H1 (cell line): ENCODE measurements at regions not wholly inside any gene's neighbourhood (a gene's known extent, or its start where the extent isn't known, plus 50 kb on each side); places are given as distances from the start of the nearest gene placed in this dataset.
A peak's percentile ranks its signal among the peaks of the same experiment; 100 is the strongest.

ENCODE experiments used
- CTCF ChIA-PET: fragments of 300-600 bp; sonication (Branson Sonifier 250); formaldehyde crosslinking; loops from one replicate; lab custom pipeline; 2021; ENCODE audit not compliant: partially characterized antibody; lab: Charles Lee
- POLR2A ChIA-PET: fragments of 300-600 bp; sonication (Branson Sonifier 250); formaldehyde crosslinking; loops from one replicate; lab custom pipeline; 2021; ENCODE audit warnings: inconsistent platforms; ENCODE audit not compliant: partially characterized antibody; lab: Charles Lee
- DNase-seq, 2 experiments: peaks; one replicate each; pipeline versions ENCODE4 v3.0.0 to v3.0.0-alpha.2; 2010 to 2022; ENCODE audit warnings: low spot score in 2 of 2, low read depth in 1 of 2, mixed read lengths in 1 of 2
- FAIRE-seq: peaks from 2 replicates; lab custom pipeline; 2011; peaks lifted over from hg19 to GRCh38; lab: Jason Lieb, UNC
- H2AFZ ChIP-seq: 2 replicates; pipeline ENCODE4 v1.8.1; 2012; ENCODE audit warnings: low read length, inconsistent platforms
- H2AK5ac ChIP-seq: 2 replicates; pipeline ENCODE4 v1.6.1; 2013; ENCODE audit warnings: low read depth, low read length
- H2BK120ac ChIP-seq: replicated peaks from 2 replicates; pipeline ENCODE3; 2013; ENCODE audit warnings: low read depth, low read length, inconsistent platforms
- H2BK12ac ChIP-seq: 2 replicates; pipeline ENCODE4 v1.6.1; 2013; ENCODE audit warnings: low read depth, low read length
- H2BK15ac ChIP-seq: 2 replicates; pipeline ENCODE4 v1.6.1; 2013; ENCODE audit warnings: low read length
- H2BK20ac ChIP-seq: 2 replicates; pipeline ENCODE4 v1.6.1; 2013; ENCODE audit warnings: low read length
- H2BK5ac ChIP-seq: 2 replicates; pipeline ENCODE4 v1.6.1; 2013; ENCODE audit warnings: low read depth, low read length
- H3K14ac ChIP-seq: 2 replicates; pipeline ENCODE4 v1.6.1; 2013; ENCODE audit warnings: inconsistent platforms; ENCODE audit not compliant: insufficient read length
- H3K18ac ChIP-seq: 2 replicates; pipeline ENCODE4 v1.6.1; 2013; ENCODE audit warnings: low read length; ENCODE audit errors: extremely low read depth
- H3K23ac ChIP-seq: 2 replicates; pipeline ENCODE4 v1.6.1; 2013; ENCODE audit warnings: inconsistent platforms; ENCODE audit not compliant: insufficient read length
- H3K23me2 ChIP-seq: 2 replicates; pipeline ENCODE4 v1.6.1; 2013; ENCODE audit warnings: low read depth, low read length
- H3K27ac ChIP-seq: 2 replicates; pipeline ENCODE4 v1.6.1; 2011; ENCODE audit warnings: low read depth, low read length, inconsistent platforms
- H3K27me3 ChIP-seq, 4 experiments: replicated peaks in 1 of 4; 1 replicate in 1 of 4; 2 replicates in 3 of 4; pipeline versions ENCODE4 v1.6.1 to v1.8.1; 2011 to 2013; ENCODE audit warnings: low read length in 3 of 4, mild to moderate bottlenecking in 3 of 4, inconsistent platforms in 2 of 4, mixed read lengths in 2 of 4, moderate library complexity in 1 of 4; ENCODE audit not compliant: control insufficient read depth in 3 of 4, insufficient read depth in 3 of 4; ENCODE audit errors: extremely low read depth in 1 of 4
- H3K36me3 ChIP-seq, 4 experiments: 2 replicates each; pipeline versions ENCODE4 v1.6.1 to v1.8.1; 2011 to 2013; ENCODE audit warnings: mild to moderate bottlenecking in 4 of 4, low read length in 3 of 4, moderate library complexity in 2 of 4, control low read depth in 1 of 4, inconsistent platforms in 1 of 4; ENCODE audit not compliant: insufficient read depth in 4 of 4, control insufficient read depth in 2 of 4
- H3K4ac ChIP-seq: replicated peaks from 2 replicates; pipeline ENCODE3; 2013; ENCODE audit warnings: low read length, low read depth, mixed read lengths, inconsistent platforms; ENCODE audit not compliant: insufficient read length
- H3K4me1 ChIP-seq, 4 experiments: replicated peaks in 1 of 4; 1 replicate in 1 of 4; 2 replicates in 3 of 4; pipeline versions ENCODE4 v1.6.1 to v1.8.1; 2011 to 2013; ENCODE audit warnings: low read length in 3 of 4, inconsistent platforms in 2 of 4, mixed read lengths in 1 of 4; ENCODE audit not compliant: insufficient read depth in 4 of 4, control insufficient read depth in 3 of 4
- H3K4me2 ChIP-seq, 2 experiments: 2 replicates each; pipeline versions ENCODE4 v1.6.1 to v1.8.1; 2011 to 2013; ENCODE audit warnings: low read depth in 2 of 2, low read length in 2 of 2, control low read depth in 1 of 2, inconsistent platforms in 1 of 2, mild to moderate bottlenecking in 1 of 2; ENCODE audit not compliant: insufficient read depth in 1 of 2
- H3K4me3 ChIP-seq, 4 experiments: fragments of 200-600, 300-600 bp in 1 of 4; sonication (generic), shearing (Covaris generic), sonication (Bioruptor Twin) in 1 of 4; 2 replicates each; pipeline versions ENCODE4 v1.5.1 to v1.8.1; 2011 to 2016; ENCODE audit warnings: low read length in 4 of 4, low read depth in 3 of 4, control low read depth in 2 of 4, inconsistent platforms in 2 of 4, mild to moderate bottlenecking in 2 of 4, mixed read lengths in 1 of 4, moderate library complexity in 1 of 4; ENCODE audit not compliant: insufficient read depth in 2 of 4; ENCODE audit errors: extremely low read depth in 1 of 4
- H3K56ac ChIP-seq: replicated peaks from 2 replicates; pipeline ENCODE3; 2013; ENCODE audit warnings: low read depth, mild to moderate bottlenecking, mixed read lengths, low read length, inconsistent platforms; ENCODE audit not compliant: insufficient read length
- H3K79me1 ChIP-seq: 2 replicates; pipeline ENCODE4 v1.6.1; 2013; ENCODE audit warnings: low read depth, low read length, control low read depth
- H3K79me2 ChIP-seq, 2 experiments: 2 replicates each; pipeline versions ENCODE4 v1.6.1 to v1.8.1; 2012 to 2013; ENCODE audit warnings: low read length in 2 of 2, mild to moderate bottlenecking in 2 of 2, inconsistent platforms in 1 of 2; ENCODE audit not compliant: insufficient read depth in 2 of 2, control insufficient read depth in 1 of 2
- H3K9ac ChIP-seq, 4 experiments: replicated peaks in 1 of 4; 1 replicate in 1 of 4; 2 replicates in 3 of 4; pipeline versions ENCODE4 v1.6.1 to v1.8.1; 2011 to 2013; ENCODE audit warnings: low read depth in 3 of 4, low read length in 3 of 4, control low read depth in 2 of 4, mild to moderate bottlenecking in 2 of 4, moderate library complexity in 2 of 4, inconsistent platforms in 1 of 4; ENCODE audit errors: extremely low read depth in 1 of 4
- H3K9me3 ChIP-seq, 2 experiments: 2 replicates each; pipeline versions ENCODE4 v1.6.1 to v1.8.1; 2012 to 2013; ENCODE audit warnings: mild to moderate bottlenecking in 2 of 2, moderate library complexity in 2 of 2, control low read depth in 1 of 2, inconsistent platforms in 1 of 2, low read depth in 1 of 2, low read length in 1 of 2, mixed read lengths in 1 of 2; ENCODE audit not compliant: insufficient read depth in 2 of 2
- H4K20me1 ChIP-seq, 2 experiments: replicated peaks in 1 of 2; 2 replicates each; pipeline versions ENCODE3 to v1.8.1; 2011 to 2013; ENCODE audit warnings: inconsistent platforms in 2 of 2, low read length in 2 of 2, mild to moderate bottlenecking in 1 of 2; ENCODE audit not compliant: insufficient read depth in 2 of 2, control insufficient read depth in 1 of 2
- H4K5ac ChIP-seq: 2 replicates; pipeline ENCODE4 v1.6.1; 2013; ENCODE audit warnings: low read length, low read depth, mixed read lengths, inconsistent platforms; ENCODE audit not compliant: insufficient read length
- H4K8ac ChIP-seq: 2 replicates; pipeline ENCODE4 v1.8.0; 2013; ENCODE audit warnings: mild to moderate bottlenecking, moderate library complexity, low read length, inconsistent platforms; ENCODE audit not compliant: insufficient read depth; ENCODE audit errors: extremely low read depth
- H4K91ac ChIP-seq: replicated peaks from 2 replicates; pipeline ENCODE3; 2013; ENCODE audit warnings: low read length, mixed read lengths, inconsistent platforms; ENCODE audit not compliant: insufficient read length
- CBX8 ChIP-seq: fragments of 300-800, 300-1000 bp; sonication (generic); IDR thresholded peaks from 2 replicates; pipeline ENCODE4 v1.7.1; 2016; ENCODE audit warnings: low read depth, low read length, borderline replicate concordance
- CHD1 ChIP-seq: IDR thresholded peaks from 2 replicates; pipeline ENCODE4 v1.6.1; 2012; ENCODE audit warnings: low read depth, low read length, improper control_type of control experiment
- CTBP2 ChIP-seq: IDR thresholded peaks from 2 replicates; pipeline ENCODE4 v1.7.0; 2011; ENCODE audit warnings: borderline replicate concordance, mild to moderate bottlenecking, moderate library complexity, mixed read lengths, low read length; ENCODE audit not compliant: insufficient read depth, insufficient read length
- EZH2 ChIP-seq: fragments of 200-600 bp; sonication (generic); IDR thresholded peaks from 2 replicates; pipeline ENCODE4 v1.7.1; 2012; ENCODE audit warnings: low read depth, mild to moderate bottlenecking, moderate library complexity, low read length, inconsistent platforms; ENCODE audit not compliant: severe bottlenecking
- GABPA ChIP-seq: IDR thresholded peaks from 2 replicates; pipeline ENCODE4 v1.6.1; 2011; ENCODE audit warnings: mild to moderate bottlenecking, low read length, moderate library complexity, borderline replicate concordance; ENCODE audit not compliant: insufficient read depth
- JUN ChIP-seq: IDR thresholded peaks from 2 replicates; pipeline ENCODE4 v1.6.1; 2011; ENCODE audit warnings: low read depth, mild to moderate bottlenecking, improper control_type of control experiment, low read length
- NRF1 ChIP-seq: IDR thresholded peaks from 2 replicates; pipeline ENCODE4 v1.6.1; 2011; ENCODE audit warnings: mild to moderate bottlenecking, low read depth, low read length, improper control_type of control experiment
- RNF2 ChIP-seq: fragments of 200-900, 300-1000 bp; sonication (generic); IDR thresholded peaks from 2 replicates; pipeline ENCODE4 v1.7.1; 2016; ENCODE audit warnings: borderline replicate concordance, low read depth, mild to moderate bottlenecking, antibody characterized with exemption, low read length; ENCODE audit not compliant: poor library complexity, severe bottlenecking; ENCODE audit errors: missing control alignments
- SIRT6 ChIP-seq: IDR thresholded peaks from one replicate; pipeline ENCODE4 v1.7.1; 2012; ENCODE audit warnings: low read length, inconsistent platforms
- SUZ12 ChIP-seq: fragments of 200-600 bp; sonication (generic); IDR thresholded peaks from 2 replicates; pipeline ENCODE4 v1.6.1; 2012; ENCODE audit warnings: mild to moderate bottlenecking, inconsistent platforms, low read length, moderate library complexity, mixed read lengths
- TBP ChIP-seq: IDR thresholded peaks from 2 replicates; pipeline ENCODE4 v1.6.1; 2011; ENCODE audit warnings: low read depth, low read length, improper control_type of control experiment
- WGBS, 2 experiments: shearing (Covaris generic) in 1 of 2; methylation state at CpG; one replicate each; pipeline versions ENCODE4 v1.1.6 to v1.1.7; 2013 to 2015; ENCODE audit warnings: low lambda C conversion rate in 2 of 2, mixed read lengths in 2 of 2, inconsistent platforms in 1 of 2, low coverage in 1 of 2, missing lambda C conversion rate in 1 of 2; ENCODE audit not compliant: insufficient replicate concordance in 2 of 2, insufficient coverage in 1 of 2, insufficient read length in 1 of 2; ENCODE audit errors: extremely low coverage in 1 of 2, missing lambda C conversion rate in 1 of 2; 5-methylcytosine and 5-hydroxymethylcytosine counted together
- TF ChIP-seq, protein P1 (sequence below): IDR thresholded peaks from 2 replicates; pipeline ENCODE4 v1.6.1; 2011; ENCODE audit warnings: low read depth, mild to moderate bottlenecking, low read length; ENCODE audit not compliant: insufficient read depth
- TF ChIP-seq, protein P2 (sequence below): IDR thresholded peaks from 2 replicates; pipeline ENCODE4 v1.6.1; 2012; ENCODE audit warnings: inconsistent platforms

DNA sequence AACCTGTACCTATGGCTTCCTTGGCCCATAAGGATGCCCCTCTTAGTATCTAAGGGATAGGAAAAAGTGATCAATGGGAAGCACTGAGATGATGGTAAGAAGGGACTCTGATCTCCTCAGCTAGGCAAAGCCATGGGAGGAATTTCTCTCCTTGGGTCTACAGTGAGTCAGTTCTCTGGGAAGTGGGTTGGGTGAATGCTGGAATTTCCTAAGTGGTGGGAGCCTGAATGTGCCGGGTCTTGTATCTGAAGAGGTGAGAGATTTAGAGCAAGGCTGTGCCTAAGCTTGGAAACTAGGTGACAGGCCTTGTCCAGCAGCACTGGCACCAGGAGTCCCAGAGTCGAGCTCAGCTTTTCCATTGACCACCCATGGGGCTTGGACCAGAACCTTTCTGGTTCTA, 96.3 kb upstream of the SLC2A1 start:
- peaks cover 5% of the 10 kb centered on the region for H3K23me2 ChIP-seq
- H3K9me3 ChIP-seq, result no peaks in the 10 kb centered on the region
- no peak overlapping the region for H4K8ac ChIP-seq
- no peak overlapping the region for H3K27ac ChIP-seq
- CTCF ChIA-PET, result interaction anchor here (2.8 kb wide), 1 partner anchor 19 kb away, joined by 11 read pairs; no protein-coding TSS in a partner anchor
- no peak overlapping the region for H2BK20ac ChIP-seq
- H4K91ac ChIP-seq, result no peak overlapping the region
- H3K23ac ChIP-seq, result no peak overlapping the region
- no peak overlapping the region for H3K4me3 ChIP-seq
- no peak overlapping the region for H3K14ac ChIP-seq
- H2BK15ac ChIP-seq, result 0 out of 2 replicates have a peak overlapping the region, but pooled peaks have one; percentile 29
- H3K27me3 ChIP-seq, result no peaks in the 10 kb centered on the region
- no peaks in the 10 kb centered on the region for H3K79me1 ChIP-seq
- no peak overlapping the region for H3K18ac ChIP-seq
- H2BK120ac ChIP-seq, result no peak overlapping the region
- peaks cover 3 to 7% (median 6%) of the 10 kb centered on the region in 4 experiments; a peak in 5 of 7 replicates for H3K4me1 ChIP-seq
- no peak overlapping the region for H3K4ac ChIP-seq
- FAIRE-seq (no peak), DNase-seq (no peak)
- no peak overlapping the region for H3K4me2 ChIP-seq
- H3K56ac ChIP-seq, result no peak overlapping the region
- H3K79me2 ChIP-seq, result no peaks in the 10 kb centered on the region
- H2AFZ ChIP-seq, result no peak overlapping the region
- H2BK12ac ChIP-seq, result no peak overlapping the region
- no peak overlapping the region for H3K9ac ChIP-seq
- 0 out of 2 replicates have a peak overlapping the region, but pooled peaks have one; percentile 15 for H2AK5ac ChIP-seq
- no peak overlapping the region for H4K5ac ChIP-seq
- POLR2A ChIA-PET, result no interaction called here
- WGBS, 2 experiments, result 100% methylated on average over 2 of the region's 2 CpGs; no CpG with 5 or more reads in 1 of the 2 experiments
- no peak overlapping the region for H2BK5ac ChIP-seq
- no peaks in the 10 kb centered on the region for H4K20me1 ChIP-seq
- no peaks in the 10 kb centered on the region for H3K36me3 ChIP-seq
- TF ChIP-seq GABPA, result no peak
- no peak for TF ChIP-seq NRF1
- TF ChIP-seq EZH2, result no peak
- no peak for TF ChIP-seq SIRT6
- no peak for TF ChIP-seq TBP
- TF ChIP-seq CTBP2, result no peak
- no peak for TF ChIP-seq RNF2
- TF ChIP-seq, protein P1, sequence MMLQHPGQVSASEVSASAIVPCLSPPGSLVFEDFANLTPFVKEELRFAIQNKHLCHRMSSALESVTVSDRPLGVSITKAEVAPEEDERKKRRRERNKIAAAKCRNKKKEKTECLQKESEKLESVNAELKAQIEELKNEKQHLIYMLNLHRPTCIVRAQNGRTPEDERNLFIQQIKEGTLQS, result no peak
- no peak for TF ChIP-seq CHD1
- TF ChIP-seq CBX8, result no peak
- no peak for TF ChIP-seq SUZ12
- TF ChIP-seq JUN, result no peak
- TF ChIP-seq, protein P2, sequence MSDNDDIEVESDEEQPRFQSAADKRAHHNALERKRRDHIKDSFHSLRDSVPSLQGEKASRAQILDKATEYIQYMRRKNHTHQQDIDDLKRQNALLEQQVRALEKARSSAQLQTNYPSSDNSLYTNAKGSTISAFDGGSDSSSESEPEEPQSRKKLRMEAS, result no peak
